ENCODE measurements at regions not wholly inside any gene's neighbourhood (a gene's known extent, or its start where the extent isn't known, plus 50 kb on each side); places are given as distances from the start of the nearest gene placed in this dataset.

DNA sequence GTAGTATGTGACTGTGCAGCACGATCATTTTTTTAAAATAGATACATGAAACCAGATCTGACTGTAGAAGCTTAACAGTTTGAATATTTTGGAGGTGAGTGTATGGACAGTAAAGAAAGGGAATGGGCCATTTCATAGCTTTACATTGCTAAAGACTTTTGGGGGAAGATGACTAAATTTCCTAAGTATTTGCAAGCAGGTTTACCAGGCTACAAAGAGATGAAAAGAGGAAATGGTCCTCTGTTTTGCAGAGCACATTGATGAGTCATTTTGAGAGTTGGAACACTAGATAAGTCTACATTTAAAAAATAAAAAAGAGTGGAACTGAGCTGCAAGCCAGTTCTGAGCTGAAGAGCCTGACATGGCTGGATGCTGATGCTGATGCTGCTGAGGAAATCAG is 115.7 kb upstream of the LRATD1 start:
- H3K4me2 ChIP-seq (ENCODE audit: low read depth, low read length, poor library complexity, severe bottlenecking) = no peak overlapping the region
- no peak overlapping the region for H3K27ac ChIP-seq (ENCODE audit: low read depth, low read length)
- H3K4me3 ChIP-seq (ENCODE audit: insufficient read depth, low read length, poor library complexity, severe bottlenecking) = no peak overlapping the region
- H3K9me2 ChIP-seq (replicated peaks; ENCODE audit: insufficient read depth, low read length) = no peaks in the 10 kb centered on the region
- no peaks in the 10 kb centered on the region for H3K79me2 ChIP-seq (ENCODE audit: insufficient read depth, low read length)
- no peak overlapping the region for H3K9ac ChIP-seq (ENCODE audit: low read length)
- no peaks in the 10 kb centered on the region for H3K27me3 ChIP-seq (ENCODE audit: low read length)
- H3K36me3 ChIP-seq (ENCODE audit: low read length) = no peaks in the 10 kb centered on the region
- no peaks in the 10 kb centered on the region for H4K20me1 ChIP-seq (ENCODE audit: low read depth, low read length)
- H2AFZ ChIP-seq (ENCODE audit: low read depth, low read length, severe bottlenecking) = no peak overlapping the region
- H3F3A ChIP-seq (ENCODE audit: insufficient read depth) = no peaks in the 10 kb centered on the region
- H3K9me3 ChIP-seq (ENCODE audit: insufficient read depth, low read length) = no peaks in the 10 kb centered on the region
- TF ChIP-seq, protein P1, sequence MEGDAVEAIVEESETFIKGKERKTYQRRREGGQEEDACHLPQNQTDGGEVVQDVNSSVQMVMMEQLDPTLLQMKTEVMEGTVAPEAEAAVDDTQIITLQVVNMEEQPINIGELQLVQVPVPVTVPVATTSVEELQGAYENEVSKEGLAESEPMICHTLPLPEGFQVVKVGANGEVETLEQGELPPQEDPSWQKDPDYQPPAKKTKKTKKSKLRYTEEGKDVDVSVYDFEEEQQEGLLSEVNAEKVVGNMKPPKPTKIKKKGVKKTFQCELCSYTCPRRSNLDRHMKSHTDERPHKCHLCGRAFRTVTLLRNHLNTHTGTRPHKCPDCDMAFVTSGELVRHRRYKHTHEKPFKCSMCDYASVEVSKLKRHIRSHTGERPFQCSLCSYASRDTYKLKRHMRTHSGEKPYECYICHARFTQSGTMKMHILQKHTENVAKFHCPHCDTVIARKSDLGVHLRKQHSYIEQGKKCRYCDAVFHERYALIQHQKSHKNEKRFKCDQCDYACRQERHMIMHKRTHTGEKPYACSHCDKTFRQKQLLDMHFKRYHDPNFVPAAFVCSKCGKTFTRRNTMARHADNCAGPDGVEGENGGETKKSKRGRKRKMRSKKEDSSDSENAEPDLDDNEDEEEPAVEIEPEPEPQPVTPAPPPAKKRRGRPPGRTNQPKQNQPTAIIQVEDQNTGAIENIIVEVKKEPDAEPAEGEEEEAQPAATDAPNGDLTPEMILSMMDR (IDR thresholded peaks at IDR 0.05; ENCODE audit: insufficient read depth, low read length, poor library complexity, severe bottlenecking) = no peak
- TF ChIP-seq EZH2phosphoT487 (conservative IDR thresholded peaks at IDR 0.05; ENCODE audit: low read length) = no peak

DNA sequence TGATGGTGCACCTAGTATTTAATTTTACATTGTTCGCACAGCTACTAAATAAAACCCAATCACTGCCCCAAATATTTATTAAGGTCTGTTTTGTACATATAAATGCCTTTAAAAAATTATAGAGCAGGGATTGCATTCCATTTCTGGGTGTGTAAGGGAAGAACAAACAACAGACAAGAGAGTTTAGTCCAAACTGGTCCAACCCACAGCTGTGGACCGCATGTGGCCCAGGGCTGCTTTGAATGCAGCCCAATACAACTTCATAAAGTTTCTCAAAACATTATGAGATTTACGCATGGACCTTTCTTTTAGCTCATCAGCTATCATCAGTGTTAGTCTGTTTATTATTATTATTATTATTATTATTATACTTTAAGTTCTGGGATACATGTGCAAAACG is 114.8 kb upstream of the LRATD1 start:
- Histone ChIP-seq H3F3A (ENCODE audit: insufficient read depth) (no peaks in the 10 kb centered on the region), H4K20me1 (ENCODE audit: low read depth, low read length) (no peaks in the 10 kb centered on the region), H3K4me3 (ENCODE audit: insufficient read depth, low read length, poor library complexity, severe bottlenecking) (no peak overlapping the region), H3K27me3 (ENCODE audit: low read length) (no peaks in the 10 kb centered on the region), H2AFZ (ENCODE audit: low read depth, low read length, severe bottlenecking) (no peak overlapping the region), H3K79me2 (ENCODE audit: insufficient read depth, low read length) (no peaks in the 10 kb centered on the region), H3K36me3 (ENCODE audit: low read length) (no peaks in the 10 kb centered on the region), H3K9me3 (ENCODE audit: insufficient read depth, low read length) (no peaks in the 10 kb centered on the region), H3K4me2 (ENCODE audit: low read depth, low read length, poor library complexity, severe bottlenecking) (no peak overlapping the region), H3K9me2 (replicated peaks; ENCODE audit: insufficient read depth, low read length) (no peaks in the 10 kb centered on the region), H3K9ac (ENCODE audit: low read length) (no peak overlapping the region), H3K27ac (ENCODE audit: low read depth, low read length) (no peak overlapping the region)
- no peak for TF ChIP-seq EZH2phosphoT487 (conservative IDR thresholded peaks at IDR 0.05; ENCODE audit: low read length)

DNA sequence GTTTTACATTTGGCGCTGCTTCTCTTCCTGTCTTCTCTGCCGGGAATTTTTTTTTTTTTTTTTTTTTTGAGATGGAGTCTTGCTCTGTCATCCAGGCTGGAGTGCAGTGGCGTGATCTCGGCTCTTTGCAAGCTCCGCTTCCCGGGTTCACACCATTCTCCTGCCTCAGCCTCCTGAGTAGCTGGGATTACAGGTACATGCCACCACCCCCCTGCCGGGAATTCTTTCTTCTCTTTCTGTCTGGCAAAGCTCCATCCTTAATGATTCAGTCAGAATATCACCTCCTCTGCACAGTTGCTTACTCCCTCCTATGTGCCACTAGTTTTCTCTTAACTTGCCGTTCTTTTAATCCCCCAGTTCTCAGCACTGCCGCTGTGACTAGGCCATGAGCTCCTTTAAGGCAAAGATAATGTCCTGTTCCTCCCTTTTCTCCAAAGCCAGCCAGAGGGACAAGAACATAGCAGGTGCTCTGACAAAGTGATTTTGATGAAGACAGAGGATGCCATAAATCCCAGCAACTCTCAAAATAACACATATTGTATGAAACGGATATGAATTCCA is 112.1 kb upstream of the LRATD1 start:
- H3K9ac ChIP-seq (ENCODE audit: low read length) = no peak overlapping the region
- TF ChIP-seq, protein P1 (IDR thresholded peaks at IDR 0.05; ENCODE audit: insufficient read depth, low read length, poor library complexity, severe bottlenecking) = no peak
- TF ChIP-seq EZH2phosphoT487 (conservative IDR thresholded peaks at IDR 0.05; ENCODE audit: low read length) = no peak
- no peaks in the 10 kb centered on the region for H3K79me2 ChIP-seq (ENCODE audit: insufficient read depth, low read length)

DNA sequence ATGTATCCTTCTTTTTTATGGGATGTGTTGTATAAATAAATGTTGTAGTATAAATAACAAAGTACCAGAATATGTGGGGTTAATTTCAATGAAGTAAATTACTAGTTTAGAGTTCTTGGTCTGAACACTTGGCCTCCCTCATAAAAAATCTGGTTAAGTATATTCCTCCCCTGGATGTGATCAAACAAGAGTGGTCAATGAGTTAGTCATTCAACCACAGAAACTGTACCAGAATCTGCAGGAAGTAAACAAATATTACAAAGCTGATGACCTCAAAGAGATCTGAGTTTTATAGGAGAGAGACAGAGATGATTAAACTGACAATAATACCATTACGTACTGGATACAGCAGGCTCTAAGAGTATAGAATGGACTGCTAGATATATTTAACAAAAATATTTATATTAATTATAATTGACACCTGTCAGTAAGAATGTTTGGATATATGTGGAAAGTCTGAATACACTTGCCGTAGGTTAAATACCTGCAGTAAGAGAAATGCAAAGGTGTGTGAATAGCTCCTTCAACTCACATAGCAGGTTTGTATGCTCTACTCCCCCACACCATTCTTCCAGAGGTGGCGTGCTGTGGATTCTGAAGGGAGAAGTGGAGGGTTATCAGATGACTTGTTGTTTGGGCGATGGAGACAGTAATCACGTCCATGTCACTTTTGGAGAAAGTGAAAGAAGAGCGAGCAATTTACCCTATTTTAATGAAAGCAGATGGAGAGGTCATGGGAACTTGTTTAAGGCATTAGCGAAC is 108.3 kb upstream of the LRATD1 start:
- Histone ChIP-seq H2AFZ (ENCODE audit: low read depth, low read length, severe bottlenecking) (no peak overlapping the region), H3F3A (ENCODE audit: insufficient read depth) (no peaks in the 10 kb centered on the region), H3K36me3 (ENCODE audit: low read length) (no peaks in the 10 kb centered on the region), H3K27ac (ENCODE audit: low read depth, low read length) (no peak overlapping the region), H3K4me3 (ENCODE audit: insufficient read depth, low read length, poor library complexity, severe bottlenecking) (no peak overlapping the region), H3K9me3 (ENCODE audit: insufficient read depth, low read length) (no peaks in the 10 kb centered on the region), H4K20me1 (ENCODE audit: low read depth, low read length) (no peaks in the 10 kb centered on the region), H3K79me2 (ENCODE audit: insufficient read depth, low read length) (no peaks in the 10 kb centered on the region), H3K9ac (ENCODE audit: low read length) (no peak overlapping the region), H3K4me2 (ENCODE audit: low read depth, low read length, poor library complexity, severe bottlenecking) (no peak overlapping the region), H3K9me2 (replicated peaks; ENCODE audit: insufficient read depth, low read length) (no peaks in the 10 kb centered on the region), H3K27me3 (ENCODE audit: low read length) (no peaks in the 10 kb centered on the region)
- TF ChIP-seq EZH2phosphoT487 (conservative IDR thresholded peaks at IDR 0.05; ENCODE audit: low read length) = no peak
- TF ChIP-seq, protein P1 (IDR thresholded peaks at IDR 0.05; ENCODE audit: insufficient read depth, low read length, poor library complexity, severe bottlenecking) = no peak

More for the DNA sequence above, 112.1 kb upstream of the LRATD1 start:
- H3K27ac ChIP-seq (ENCODE audit: low read depth, low read length) = no peak overlapping the region
- no peaks in the 10 kb centered on the region for H3K36me3 ChIP-seq (ENCODE audit: low read length)
- no peaks in the 10 kb centered on the region for H3K9me3 ChIP-seq (ENCODE audit: insufficient read depth, low read length)
- H3K4me2 ChIP-seq (ENCODE audit: low read depth, low read length, poor library complexity, severe bottlenecking) = no peak overlapping the region
- H3K27me3 ChIP-seq (ENCODE audit: low read length) = no peaks in the 10 kb centered on the region
- H3K9me2 ChIP-seq (replicated peaks; ENCODE audit: insufficient read depth, low read length) = no peaks in the 10 kb centered on the region
- no peak overlapping the region for H3K4me3 ChIP-seq (ENCODE audit: insufficient read depth, low read length, poor library complexity, severe bottlenecking)
- H4K20me1 ChIP-seq (ENCODE audit: low read depth, low read length) = no peaks in the 10 kb centered on the region
- H3F3A ChIP-seq (ENCODE audit: insufficient read depth) = no peaks in the 10 kb centered on the region
- no peak overlapping the region for H2AFZ ChIP-seq (ENCODE audit: low read depth, low read length, severe bottlenecking)
